ENCODE measurements at regions not wholly inside any gene's neighbourhood (a gene's known extent, or its start where the extent isn't known, plus 50 kb on each side); places are given as distances from the start of the nearest gene placed in this dataset.

GRCh38 chr9:89807682-89808075 lies 202.9 kb downstream of the GADD45G start:
- H3K79me1 ChIP-seq (ENCODE audit: low read length): peaks cover 13% of the 10 kb centered on the region
- H4K12ac ChIP-seq (ENCODE audit: low read depth, low read length): no peak overlapping the region
- no peaks in the 10 kb centered on the region for H3K79me2 ChIP-seq (ENCODE audit: control insufficient read depth, insufficient read depth, low read length, poor library complexity)
- H3K4me2 ChIP-seq (ENCODE audit: low read length): no peak overlapping the region
- H3K27ac ChIP-seq (ENCODE audit: low read depth, low read length): peak overlapping the region; percentile 73
- H4K8ac ChIP-seq (ENCODE audit: low read depth, low read length): no peak overlapping the region
- no peak overlapping the region for H3K4ac ChIP-seq (ENCODE audit: low read depth, low read length)
- no peaks in the 10 kb centered on the region for H3K9me3 ChIP-seq (ENCODE audit: insufficient read depth, low read depth, low read length)
- no peak overlapping the region for H3K14ac ChIP-seq (ENCODE audit: low read length)
- H3K4me3 ChIP-seq (ENCODE audit: low read depth, low read length): no peak overlapping the region
- H3K4me1 ChIP-seq (ENCODE audit: control insufficient read depth in 1 of 2, insufficient read depth in 2 of 2, low read length in 2 of 2): peaks cover 9 to 25% of the 10 kb centered on the region in 2 experiments
- H3K36me3 ChIP-seq (ENCODE audit: control insufficient read depth in 1 of 2, insufficient read depth in 2 of 2, low read length in 2 of 2): no peaks in the 10 kb centered on the region
- H3K9ac ChIP-seq (ENCODE audit: low read length): no peak overlapping the region
- H2BK120ac ChIP-seq (ENCODE audit: insufficient read depth, low read length, poor library complexity): peak overlapping the region; percentile 14
- no peaks in the 10 kb centered on the region for H3K27me3 ChIP-seq (ENCODE audit: insufficient read depth, low read length)
- H2BK12ac ChIP-seq (ENCODE audit: low read length): peak overlapping the region; percentile 11
- H2AFZ ChIP-seq (ENCODE audit: insufficient read depth, low read length, poor library complexity): no peak overlapping the region
- no CpG with 5 or more reads among the region's 2 CpGs for WGBS (ENCODE audit: extremely low coverage, insufficient coverage, insufficient read length)
- no peak overlapping the region for H3K18ac ChIP-seq (ENCODE audit: low read length)
- no peak overlapping the region for H3K23ac ChIP-seq (ENCODE audit: low read length)
- H2AK5ac ChIP-seq (ENCODE audit: low read length): no peak overlapping the region
- no peak for DNase-seq
- peak overlapping the region; percentile 50 for H4K91ac ChIP-seq (ENCODE audit: low read depth, low read length)
- H2BK5ac ChIP-seq (ENCODE audit: low read depth, low read length, poor library complexity): no peak overlapping the region

- Histone ChIP-seq H4K12ac (ENCODE audit: low read depth, low read length) (no peak overlapping the region), H3K4me2 (ENCODE audit: low read length) (no peak overlapping the region)
Observed at GRCh38 chr9:89808076-89808755, 203.4 kb downstream of the GADD45G start.

GRCh38 chr9:89808756-89809181 lies 204.0 kb downstream of the GADD45G start:
- no peak overlapping the region for H2AK5ac ChIP-seq (ENCODE audit: low read length)
- peak overlapping the region; percentile 16 for H2BK120ac ChIP-seq (ENCODE audit: insufficient read depth, low read length, poor library complexity)
- no peak overlapping the region for H3K4me2 ChIP-seq (ENCODE audit: low read length)
- no peak overlapping the region for H2AFZ ChIP-seq (ENCODE audit: insufficient read depth, low read length, poor library complexity)
- WGBS (ENCODE audit: extremely low coverage, insufficient coverage, insufficient read length): no CpG with 5 or more reads among the region's 12 CpGs
- no peak overlapping the region for H3K23ac ChIP-seq (ENCODE audit: low read length)
- no peak overlapping the region for H2BK5ac ChIP-seq (ENCODE audit: low read depth, low read length, poor library complexity)
- no peaks in the 10 kb centered on the region for H3K9me3 ChIP-seq (ENCODE audit: insufficient read depth, low read depth, low read length)
- no peak overlapping the region for H4K8ac ChIP-seq (ENCODE audit: low read depth, low read length)
- H3K4ac ChIP-seq (ENCODE audit: low read depth, low read length): no peak overlapping the region
- H3K27ac ChIP-seq (ENCODE audit: low read depth, low read length): peak overlapping the region; percentile 31
- peak overlapping the region; percentile 5 for H3K18ac ChIP-seq (ENCODE audit: low read length)
- no peaks in the 10 kb centered on the region for H3K36me3 ChIP-seq (ENCODE audit: control insufficient read depth in 1 of 2, insufficient read depth in 2 of 2, low read length in 2 of 2)
- no peaks in the 10 kb centered on the region for H3K79me2 ChIP-seq (ENCODE audit: control insufficient read depth, insufficient read depth, low read length, poor library complexity)
- H3K9ac ChIP-seq (ENCODE audit: low read length): no peak overlapping the region
- H3K14ac ChIP-seq (ENCODE audit: low read length): peak overlapping the region; percentile 29
- H3K4me3 ChIP-seq (ENCODE audit: low read depth, low read length): no peak overlapping the region
- no peak overlapping the region for H4K12ac ChIP-seq (ENCODE audit: low read depth, low read length)
- H2BK12ac ChIP-seq (ENCODE audit: low read length): peak overlapping the region; percentile 2
- peaks cover 9 to 25% of the 10 kb centered on the region in 2 experiments for H3K4me1 ChIP-seq (ENCODE audit: control insufficient read depth in 1 of 2, insufficient read depth in 2 of 2, low read length in 2 of 2)
- H4K91ac ChIP-seq (ENCODE audit: low read depth, low read length): peak overlapping the region; percentile 20
- no peak for DNase-seq
- H3K79me1 ChIP-seq (ENCODE audit: low read length): peaks cover 12% of the 10 kb centered on the region
- H3K27me3 ChIP-seq (ENCODE audit: insufficient read depth, low read length): no peaks in the 10 kb centered on the region

More at GRCh38 chr9:89808076-89808755, 203.4 kb downstream of the GADD45G start:
- peak overlapping the region; percentile 73 for H3K27ac ChIP-seq (ENCODE audit: low read depth, low read length)
- no peaks in the 10 kb centered on the region for H3K27me3 ChIP-seq (ENCODE audit: insufficient read depth, low read length)
- no peaks in the 10 kb centered on the region for H3K9me3 ChIP-seq (ENCODE audit: insufficient read depth, low read depth, low read length)
- WGBS (ENCODE audit: extremely low coverage, insufficient coverage, insufficient read length): no CpG with 5 or more reads among the region's 13 CpGs
- H3K9ac ChIP-seq (ENCODE audit: low read length): no peak overlapping the region
- H2AK5ac ChIP-seq (ENCODE audit: low read length): no peak overlapping the region
- no peaks in the 10 kb centered on the region for H3K79me2 ChIP-seq (ENCODE audit: control insufficient read depth, insufficient read depth, low read length, poor library complexity)
- no peak overlapping the region for H3K18ac ChIP-seq (ENCODE audit: low read length)
- no peak overlapping the region for H4K91ac ChIP-seq (ENCODE audit: low read depth, low read length)
- no peak overlapping the region for H3K14ac ChIP-seq (ENCODE audit: low read length)
- H3K4me1 ChIP-seq (ENCODE audit: control insufficient read depth in 1 of 2, insufficient read depth in 2 of 2, low read length in 2 of 2): peaks cover 9 to 25% of the 10 kb centered on the region in 2 experiments
- H3K79me1 ChIP-seq (ENCODE audit: low read length): peaks cover 12% of the 10 kb centered on the region
- no peak overlapping the region for H2BK12ac ChIP-seq (ENCODE audit: low read length)
- H3K4ac ChIP-seq (ENCODE audit: low read depth, low read length): no peak overlapping the region
- H2BK5ac ChIP-seq (ENCODE audit: low read depth, low read length, poor library complexity): peak overlapping the region; percentile 15
- H4K8ac ChIP-seq (ENCODE audit: low read depth, low read length): peak overlapping the region; percentile 5
- H3K36me3 ChIP-seq (ENCODE audit: control insufficient read depth in 1 of 2, insufficient read depth in 2 of 2, low read length in 2 of 2): no peaks in the 10 kb centered on the region
- no peak overlapping the region for H2AFZ ChIP-seq (ENCODE audit: insufficient read depth, low read length, poor library complexity)
- no peak for DNase-seq
- H2BK120ac ChIP-seq (ENCODE audit: insufficient read depth, low read length, poor library complexity): no peak overlapping the region
- H3K23ac ChIP-seq (ENCODE audit: low read length): no peak overlapping the region
- no peak overlapping the region for H3K4me3 ChIP-seq (ENCODE audit: low read depth, low read length)

- H2AFZ ChIP-seq (ENCODE audit: insufficient read depth, low read length, poor library complexity): no peak overlapping the region
- H3K4me1 ChIP-seq (ENCODE audit: control insufficient read depth in 1 of 2, insufficient read depth in 2 of 2, low read length in 2 of 2): peaks cover 13 to 32% of the 10 kb centered on the region in 2 experiments
- H3K79me1 ChIP-seq (ENCODE audit: low read length): peaks cover 19% of the 10 kb centered on the region
- no peak overlapping the region for H4K8ac ChIP-seq (ENCODE audit: low read depth, low read length)
- H3K9me3 ChIP-seq (ENCODE audit: insufficient read depth, low read depth, low read length): no peaks in the 10 kb centered on the region
- no peak overlapping the region for H4K91ac ChIP-seq (ENCODE audit: low read depth, low read length)
- DNase-seq: no peak
- H3K18ac ChIP-seq (ENCODE audit: low read length): no peak overlapping the region
- H2BK120ac ChIP-seq (ENCODE audit: insufficient read depth, low read length, poor library complexity): no peak overlapping the region
- no peaks in the 10 kb centered on the region for H3K36me3 ChIP-seq (ENCODE audit: control insufficient read depth in 1 of 2, insufficient read depth in 2 of 2, low read length in 2 of 2)
- WGBS (ENCODE audit: extremely low coverage, insufficient coverage, insufficient read length): no CpG with 5 or more reads among the region's 7 CpGs
- no peak overlapping the region for H3K4me3 ChIP-seq (ENCODE audit: low read depth, low read length)
- H3K79me2 ChIP-seq (ENCODE audit: control insufficient read depth, insufficient read depth, low read length, poor library complexity): no peaks in the 10 kb centered on the region
- no peak overlapping the region for H3K4me2 ChIP-seq (ENCODE audit: low read length)
- H2BK5ac ChIP-seq (ENCODE audit: low read depth, low read length, poor library complexity): no peak overlapping the region
- H3K27me3 ChIP-seq (ENCODE audit: insufficient read depth, low read length): no peaks in the 10 kb centered on the region
- H3K14ac ChIP-seq (ENCODE audit: low read length): no peak overlapping the region
- no peak overlapping the region for H4K12ac ChIP-seq (ENCODE audit: low read depth, low read length)
- no peak overlapping the region for H3K4ac ChIP-seq (ENCODE audit: low read depth, low read length)
- H3K23ac ChIP-seq (ENCODE audit: low read length): no peak overlapping the region
- no peak overlapping the region for H2AK5ac ChIP-seq (ENCODE audit: low read length)
- no peak overlapping the region for H2BK12ac ChIP-seq (ENCODE audit: low read length)
- H3K9ac ChIP-seq (ENCODE audit: low read length): no peak overlapping the region
- H3K27ac ChIP-seq (ENCODE audit: low read depth, low read length): no peak overlapping the region
Observed at GRCh38 chr9:89810431-89810830, 205.6 kb downstream of the GADD45G start.
